GM12878 (cell line): ENCODE measurements at regions not wholly inside any gene's neighbourhood (a gene's known extent, or its start where the extent isn't known, plus 50 kb on each side); places are given as distances from the start of the nearest gene placed in this dataset.
A peak's percentile ranks its signal among the peaks of the same experiment; 100 is the strongest.

ENCODE experiments used
- ATAC-seq: fragments of 200-7000 bp; cut with Tn5 transposase; 3 replicates; pipeline ENCODE4 v1.9.1; 2020; ENCODE audit warnings: mild to moderate bottlenecking, moderate library complexity
- BruUV-seq: library from RNA; stranded (reverse); fragments of 400-500 nt; replicated peaks from 2 replicates; lab custom pipeline; 2021; lab: Mats Ljungman, UMichigan
- CTCF ChIA-PET: fragments of 300-600 bp; sonication (Branson Sonifier 250); formaldehyde crosslinking; extraction: SDS; loops from one replicate; lab custom pipeline; 2021; ENCODE audit warnings: inconsistent platforms; lab: Yijun Ruan, JAX
- POLR2A ChIA-PET: fragments of 350-600 bp; formaldehyde crosslinking; extraction: SDS; loops from one replicate; lab custom pipeline; 2021; ENCODE audit warnings: inconsistent platforms; lab: Charles Lee
- RAD21 ChIA-PET: fragments of 300-600 bp; sonication (Branson Sonifier 250); formaldehyde crosslinking; loops from one replicate; lab custom pipeline; 2023; ENCODE audit warnings: antibody characterized with exemption; ENCODE audit not compliant: unreplicated experiment; lab: Charles Lee
- SMC1A ChIA-PET: fragments of 300-600 bp; sonication (Branson Sonifier 250); formaldehyde crosslinking; loops from one replicate; lab custom pipeline; 2023; ENCODE audit not compliant: unreplicated experiment, uncharacterized antibody; lab: Charles Lee
- DNase-seq: peaks from one replicate; pipeline ENCODE4 v3.0.0-alpha.2; 2011; ENCODE audit warnings: low read depth, low spot score
- FAIRE-seq: peaks from 3 replicates; lab custom pipeline; 2011; peaks lifted over from hg19 to GRCh38; lab: Jason Lieb, UNC
- H2AFZ ChIP-seq: 2 replicates; pipeline ENCODE4 v1.6.0; 2011; ENCODE audit warnings: low read depth, low read length, control low read depth; ENCODE audit not compliant: control insufficient read depth
- H3K27ac ChIP-seq: 2 replicates; pipeline ENCODE4 v1.5.1; 2011; ENCODE audit warnings: control low read depth; ENCODE audit not compliant: control insufficient read depth, insufficient read depth
- H3K27me3 ChIP-seq, 2 experiments: replicated peaks in 1 of 2; 2 replicates each; pipeline versions ENCODE4 v1.6.0 to v1.6.1; 2011; ENCODE audit warnings: low read length in 1 of 2; ENCODE audit not compliant: control insufficient read depth in 2 of 2, insufficient read depth in 2 of 2
- H3K36me3 ChIP-seq, 2 experiments: 2 replicates each; pipeline ENCODE4 v1.5.1; 2011; ENCODE audit warnings: low read length in 1 of 2; ENCODE audit not compliant: control insufficient read depth in 2 of 2, insufficient read depth in 2 of 2
- H3K4me1 ChIP-seq: 2 replicates; pipeline ENCODE4 v1.6.1; 2011; ENCODE audit warnings: mild to moderate bottlenecking, low read length, moderate library complexity, mixed read lengths; ENCODE audit not compliant: control insufficient read depth, insufficient read depth
- H3K4me2 ChIP-seq: 2 replicates; pipeline ENCODE4 v1.6.0; 2011; ENCODE audit warnings: control low read depth; ENCODE audit not compliant: control insufficient read depth, insufficient read depth
- H3K4me3 ChIP-seq: fragments of 200-600 bp; sonication (generic); 2 replicates; pipeline ENCODE4 v1.5.1; 2016
- H3K79me2 ChIP-seq: 2 replicates; pipeline ENCODE4 v1.6.0; 2011; ENCODE audit warnings: low read length; ENCODE audit not compliant: control insufficient read depth, insufficient read depth
- H3K9ac ChIP-seq: 2 replicates; pipeline ENCODE4 v1.8.0; 2011; ENCODE audit warnings: low read length, control low read depth, mixed read lengths; ENCODE audit not compliant: control insufficient read depth, insufficient read depth
- H3K9me3 ChIP-seq: replicated peaks from 3 replicates; pipeline ENCODE4 v1.5.1; 2011; ENCODE audit warnings: mild to moderate bottlenecking, low read length; ENCODE audit not compliant: control insufficient read depth, insufficient read depth
- H4K20me1 ChIP-seq: 2 replicates; pipeline ENCODE4 v1.6.0; 2011; ENCODE audit not compliant: control insufficient read depth, insufficient read depth
- BMI1 ChIP-seq: fragments of 450-650 bp; IDR thresholded peaks from 2 replicates; pipeline ENCODE4 v1.6.1; 2016; ENCODE audit warnings: mild to moderate bottlenecking, moderate library complexity, borderline replicate concordance
- DPF2 ChIP-seq: fragments of 450-650 bp; IDR thresholded peaks from 2 replicates; pipeline ENCODE4 v1.6.1; 2017; ENCODE audit warnings: mild to moderate bottlenecking
- ESRRA ChIP-seq: IDR thresholded peaks from 2 replicates; pipeline ENCODE4 v1.6.1; 2012; ENCODE audit warnings: mild to moderate bottlenecking, low read length, improper control_type of control experiment
- HDAC6 ChIP-seq: fragments of 200-600 bp; sonication (generic); IDR thresholded peaks from one replicate; pipeline ENCODE4 v1.8.0; 2017; ENCODE audit warnings: antibody characterized with exemption; ENCODE audit not compliant: unreplicated experiment
- IRF4 ChIP-seq: IDR thresholded peaks from 2 replicates; pipeline ENCODE4 v1.6.1; 2011; ENCODE audit warnings: low read depth, low read length
- KLF5 ChIP-seq: fragments of 450-650 bp; IDR thresholded peaks from 2 replicates; pipeline ENCODE4 v1.6.1; 2014; ENCODE audit warnings: mild to moderate bottlenecking; ENCODE audit not compliant: partially characterized antibody
- MEF2B ChIP-seq: fragments of 450-650 bp; IDR thresholded peaks from 2 replicates; pipeline ENCODE4 v1.6.1; 2018; ENCODE audit warnings: mild to moderate bottlenecking, moderate library complexity; ENCODE audit not compliant: partially characterized antibody, poor library complexity, severe bottlenecking
- NR2F1 ChIP-seq: fragments of 450-650 bp; conservative IDR thresholded peaks from 2 replicates; pipeline ENCODE4 v1.6.1; 2017; ENCODE audit warnings: mild to moderate bottlenecking
- NRF1 ChIP-seq: conservative IDR thresholded peaks from 2 replicates; pipeline ENCODE4 v1.6.1; 2011; ENCODE audit warnings: mild to moderate bottlenecking, low read depth, low read length, improper control_type of control experiment
- PAX5 ChIP-seq: IDR thresholded peaks from 2 replicates; pipeline ENCODE4 v1.6.1; 2011; ENCODE audit warnings: low read depth, low read length, borderline replicate concordance
- POLR2A ChIP-seq: IDR thresholded peaks from 2 replicates; pipeline ENCODE4 v1.6.1; 2011; ENCODE audit warnings: low read depth, mild to moderate bottlenecking, low read length
- RBBP5 ChIP-seq: fragments of 200-600 bp; sonication (generic); conservative IDR thresholded peaks from 2 replicates; pipeline ENCODE4 v1.6.1; 2016
- SMARCA5 ChIP-seq: fragments of 450-650 bp; IDR thresholded peaks from 2 replicates; pipeline ENCODE4 v1.6.1; 2017; ENCODE audit warnings: mild to moderate bottlenecking
- SREBF2 ChIP-seq: IDR thresholded peaks from 2 replicates; pipeline ENCODE4 v1.6.1; 2012; ENCODE audit warnings: mild to moderate bottlenecking, low read length
- SUPT20H ChIP-seq: IDR thresholded peaks from 2 replicates; pipeline ENCODE4 v1.6.1; 2011; ENCODE audit warnings: low read depth, mild to moderate bottlenecking, low read length, moderate library complexity, borderline replicate concordance; ENCODE audit not compliant: control insufficient read depth
- ZNF274 ChIP-seq: IDR thresholded peaks from one replicate; pipeline ENCODE4 v1.8.0; 2011; ENCODE audit not compliant: insufficient read length, insufficient read depth
- in situ Hi-C: fragments of 300-500 bp; cut with MboI; formaldehyde crosslinking; loops from 9 replicates; pipeline ENCODE4 v1.14.3; 2018; ENCODE audit warnings: mixed read lengths
- intact Hi-C: fragments of 100-400 bp; cut with micrococcal nuclease; formaldehyde crosslinking; loops from one replicate; pipeline ENCODE4 v1.14.2; 2022; ENCODE audit not compliant: unreplicated experiment
- TF ChIP-seq, protein P1 (sequence below): fragments of 450-650 bp; IDR thresholded peaks from 2 replicates; pipeline ENCODE4 v1.6.1; 2014; ENCODE audit warnings: mild to moderate bottlenecking

DNA sequence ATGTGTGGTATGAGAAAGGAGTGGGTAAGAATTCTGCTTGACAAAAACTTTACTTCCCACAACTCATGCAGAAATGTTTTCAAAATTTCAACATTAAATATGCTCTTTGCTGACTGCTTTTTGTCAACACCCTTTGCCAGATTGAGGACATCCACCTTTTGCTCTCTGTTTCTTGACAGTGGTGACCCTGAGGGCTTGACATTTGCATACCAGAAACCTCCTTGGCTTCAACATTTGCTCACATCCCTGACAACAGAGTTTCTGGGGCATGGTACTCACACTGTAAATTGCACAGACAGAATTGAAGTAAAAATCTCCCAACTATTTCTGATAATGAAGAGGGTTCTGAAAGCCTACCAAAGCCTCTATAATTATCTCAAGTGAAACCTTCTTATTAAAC is 95.7 kb downstream of the RND3 start:
- Histone ChIP-seq H3K9me3 (no peaks in the 10 kb centered on the region), H3K4me3 (no peak overlapping the region), H2AFZ (no peak overlapping the region), H4K20me1 (no peaks in the 10 kb centered on the region), H3K4me1 (no peaks in the 10 kb centered on the region), H3K36me3 (no peaks in the 10 kb centered on the region), H3K4me2 (no peak overlapping the region), H3K9ac (no peak overlapping the region), H3K27ac (no peak overlapping the region), H3K27me3 (no peaks in the 10 kb centered on the region), H3K79me2 (no peaks in the 10 kb centered on the region)
- ChIA-PET SMC1A (interaction anchor here (1.0 kb wide), 1 partner anchor 12 kb away, joined by 3 read pairs; no protein-coding TSS in a partner anchor), CTCF (no interaction called here), POLR2A (interaction anchor here (0.6 kb wide), 1 partner anchor 819 kb away, joined by 3 read pairs; no protein-coding TSS in a partner anchor), RAD21 (interaction anchor here (1.5 kb wide), 1 partner anchor 12 kb away, joined by 5 read pairs; no protein-coding TSS in a partner anchor)
- in situ Hi-C loops (no loop called here), intact Hi-C loops (no loop called here)
- FAIRE-seq (no peak), DNase-seq (peak; percentile 11), ATAC-seq (peak; percentile 66)
- TF ChIP-seq NR2F1 (no peak), MEF2B (no peak), POLR2A (no peak), BMI1 (no peak), PAX5 (no peak), NRF1 (no peak), SUPT20H (no peak), DPF2 (no peak), KLF5 (no peak), ZNF274 (no peak), SREBF2 (no peak), SMARCA5 (no peak), IRF4 (no peak), RBBP5 (no peak), HDAC6 (no peak), ESRRA (no peak)
- TF ChIP-seq, protein P1, sequence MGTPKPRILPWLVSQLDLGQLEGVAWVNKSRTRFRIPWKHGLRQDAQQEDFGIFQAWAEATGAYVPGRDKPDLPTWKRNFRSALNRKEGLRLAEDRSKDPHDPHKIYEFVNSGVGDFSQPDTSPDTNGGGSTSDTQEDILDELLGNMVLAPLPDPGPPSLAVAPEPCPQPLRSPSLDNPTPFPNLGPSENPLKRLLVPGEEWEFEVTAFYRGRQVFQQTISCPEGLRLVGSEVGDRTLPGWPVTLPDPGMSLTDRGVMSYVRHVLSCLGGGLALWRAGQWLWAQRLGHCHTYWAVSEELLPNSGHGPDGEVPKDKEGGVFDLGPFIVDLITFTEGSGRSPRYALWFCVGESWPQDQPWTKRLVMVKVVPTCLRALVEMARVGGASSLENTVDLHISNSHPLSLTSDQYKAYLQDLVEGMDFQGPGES: no peak
- no TSS peak for BruUV-seq
